Endothelial cell of umbilical vein (primary cell): ENCODE measurements at regions not wholly inside any gene's neighbourhood (a gene's known extent, or its start where the extent isn't known, plus 50 kb on each side); places are given as distances from the start of the nearest gene placed in this dataset.

ENCODE experiments used
- CTCF ChIP-seq, 2 donors: IDR thresholded peaks; 1 replicate in 1 of 2; 2 replicates in 1 of 2; pipeline ENCODE4 v1.5.1; 2011; ENCODE audit warnings: low read length in 2 of 2, mild to moderate bottlenecking in 2 of 2, moderate library complexity in 2 of 2, control low read depth in 1 of 2, inconsistent platforms in 1 of 2, low read depth in 1 of 2; ENCODE audit not compliant: insufficient read depth in 1 of 2; ENCODE audit errors: extremely low read depth in 1 of 2
- EZH2 ChIP-seq: IDR thresholded peaks from 2 replicates; pipeline ENCODE4 v1.6.1; 2012; ENCODE audit warnings: borderline replicate concordance, low read depth, mild to moderate bottlenecking, moderate library complexity, low read length, inconsistent platforms; ENCODE audit not compliant: severe bottlenecking
- FOS ChIP-seq: IDR thresholded peaks from 2 replicates; pipeline ENCODE4 v1.6.1; 2011; ENCODE audit warnings: mild to moderate bottlenecking, low read length, moderate library complexity, borderline replicate concordance; ENCODE audit not compliant: insufficient read depth
- MAX ChIP-seq: IDR thresholded peaks from 2 replicates; pipeline ENCODE4 v1.6.1; 2011; ENCODE audit not compliant: insufficient read depth, insufficient read length
- MYC ChIP-seq: IDR thresholded peaks from one replicate; pipeline ENCODE4 v1.6.1; 2011; ENCODE audit warnings: mild to moderate bottlenecking, low read depth, low read length
- POLR2A ChIP-seq: IDR thresholded peaks from 2 replicates; pipeline ENCODE4 v1.6.1; 2012; ENCODE audit warnings: low read depth, mild to moderate bottlenecking, control low read depth, low read length
- POLR2AphosphoS5 ChIP-seq: IDR thresholded peaks from 2 replicates; pipeline ENCODE4 v1.6.1; 2012; ENCODE audit warnings: low read depth, mild to moderate bottlenecking, control low read depth, low read length, moderate library complexity; ENCODE audit not compliant: insufficient read depth

GRCh38 chr11:119476666-119477331, 53.8 kb upstream of the THY1 start:
- TF ChIP-seq CTCF (IDR thresholded peaks at IDR 0.05; ENCODE audit: extremely low read depth in 1 of 2, insufficient read depth in 1 of 2, low read depth in 1 of 2, low read length in 2 of 2) (no peak), EZH2 (no peak), POLR2AphosphoS5 (no peak), MAX (no peak), POLR2A (no peak), FOS (no peak), MYC (no peak)
